Breast epithelium (tissue), 4 donors: ENCODE measurements at regions not wholly inside any gene's neighbourhood (a gene's known extent, or its start where the extent isn't known, plus 50 kb on each side); places are given as distances from the start of the nearest gene placed in this dataset.

ENCODE experiments used
- DNase-seq, 2 donors: peaks; one replicate each; pipeline ENCODE4 v3.0.0-alpha.2; 2019; ENCODE audit warnings: low spot score in 2 of 2
- H3K27ac ChIP-seq, 2 donors: fragments of 200-600 bp; sonication (generic) in 1 of 2; one replicate each; pipeline ENCODE4 v1.5.1; 2016 to 2019; ENCODE audit warnings: mild to moderate bottlenecking in 1 of 2
- H3K27me3 ChIP-seq, 2 donors: fragments of 200-600 bp; sonication (generic) in 1 of 2; one replicate each; pipeline versions ENCODE4 v1.5.1 to v1.6.0; 2017 to 2019; ENCODE audit warnings: control low read depth in 1 of 2, mild to moderate bottlenecking in 1 of 2
- H3K36me3 ChIP-seq: fragments of 200-600 bp; one replicate; pipeline ENCODE4 v1.5.1; 2019
- H3K4me1 ChIP-seq, 2 donors: fragments of 200-600 bp; sonication (generic); one replicate each; pipeline ENCODE4 v1.5.1; 2016 to 2019; ENCODE audit warnings: control low read depth in 1 of 2
- H3K4me3 ChIP-seq, 3 donors: fragments of 200-600 bp; sonication (generic); 1 replicate in 2 of 3; 2 replicates in 1 of 3; pipeline ENCODE4 v1.5.1; 2016 to 2019; ENCODE audit warnings: mild to moderate bottlenecking in 3 of 3, moderate library complexity in 2 of 3
- H3K9me3 ChIP-seq, 2 donors: fragments of 200-600 bp; sonication (generic) in 1 of 2; one replicate each; pipeline ENCODE4 v1.5.1; 2016 to 2019; ENCODE audit warnings: control low read depth in 1 of 2
- CTCF ChIP-seq, 3 donors: fragments of 450-650 bp; IDR thresholded peaks; one replicate each; pipeline ENCODE4 v1.5.1; 2016 to 2017; ENCODE audit warnings: antibody characterized with exemption in 3 of 3, mild to moderate bottlenecking in 3 of 3, moderate library complexity in 3 of 3
- POLR2A ChIP-seq: fragments of 450-650 bp; IDR thresholded peaks from one replicate; pipeline ENCODE4 v1.6.1; 2016; ENCODE audit warnings: antibody characterized with exemption, mild to moderate bottlenecking, moderate library complexity
- POLR2AphosphoS5 ChIP-seq, 3 donors: sonication (generic); formaldehyde crosslinking; IDR thresholded peaks; one replicate each; pipeline ENCODE4 v1.6.1; 2017; ENCODE audit warnings: antibody characterized with exemption in 3 of 3
- intact Hi-C: fragments of 100-400 bp; cut with DNase I; formaldehyde crosslinking; loops from one replicate; pipeline ENCODE4 v1.15.1; 2023; ENCODE audit warnings: low total_unique reads

GRCh38 chr7:126001349-126001748 lies 1071.7 kb upstream of the POT1 start:
- H3K4me1 ChIP-seq, result no peaks in the 10 kb centered on the region
- intact Hi-C loops, result no loop called here

GRCh38 chr7:125984795-125985194 lies 1055.2 kb upstream of the POT1 start:
- Histone ChIP-seq H3K4me1 (no peaks in the 10 kb centered on the region), H3K4me3 (no peak overlapping the region), H3K9me3 (no peaks in the 10 kb centered on the region), H3K36me3 (no peaks in the 10 kb centered on the region), H3K27ac (no peak overlapping the region), H3K27me3 (no peaks in the 10 kb centered on the region)
- intact Hi-C loops, result no loop called here
- no peak for DNase-seq
- TF ChIP-seq CTCF (IDR thresholded peaks at IDR 0.05) (no peak), POLR2A (no peak)

More at GRCh38 chr7:126001349-126001748, 1071.7 kb upstream of the POT1 start:
- Histone ChIP-seq H3K4me3 (no peak overlapping the region), H3K9me3 (peaks cover 0 to 10% of the 10 kb centered on the region in 2 donors), H3K27ac (no peak overlapping the region), H3K36me3 (no peaks in the 10 kb centered on the region), H3K27me3 (no peaks in the 10 kb centered on the region)
- TF ChIP-seq CTCF (IDR thresholded peaks at IDR 0.05) (no peak), POLR2A (no peak), POLR2AphosphoS5 (IDR thresholded peaks at IDR 0.05) (no peak)
- DNase-seq, result no peak

GRCh38 chr7:125971656-125972055 lies 1042.0 kb upstream of the POT1 start:
- no peak for DNase-seq
- Histone ChIP-seq H3K9me3 (no peaks in the 10 kb centered on the region), H3K4me3 (no peak overlapping the region), H3K4me1 (no peaks in the 10 kb centered on the region), H3K27ac (no peak overlapping the region), H3K36me3 (no peaks in the 10 kb centered on the region), H3K27me3 (no peaks in the 10 kb centered on the region)
- intact Hi-C loops, result no loop called here
- no peak for TF ChIP-seq POLR2A

GRCh38 chr7:125966278-125967048 lies 1036.8 kb upstream of the POT1 start:
- Histone ChIP-seq H3K27me3 (no peaks in the 10 kb centered on the region), H3K36me3 (no peaks in the 10 kb centered on the region), H3K9me3 (no peaks in the 10 kb centered on the region), H3K4me3 (no peak overlapping the region), H3K27ac (no peak overlapping the region), H3K4me1 (no peaks in the 10 kb centered on the region)
- intact Hi-C loops, result no loop called here
- DNase-seq, result no peak
- no peak for TF ChIP-seq CTCF (IDR thresholded peaks at IDR 0.05)
- TF ChIP-seq POLR2AphosphoS5 (IDR thresholded peaks at IDR 0.05), result no peak
- TF ChIP-seq POLR2A, result no peak

- Histone ChIP-seq H3K4me1 (no peaks in the 10 kb centered on the region), H3K27ac (no peak overlapping the region), H3K9me3 (no peaks in the 10 kb centered on the region), H3K4me3 (no peak overlapping the region), H3K27me3 (no peaks in the 10 kb centered on the region), H3K36me3 (no peaks in the 10 kb centered on the region)
- no peak for DNase-seq
- intact Hi-C loops, result no loop called here
- TF ChIP-seq CTCF (IDR thresholded peaks at IDR 0.05) (no peak), POLR2A (no peak), POLR2AphosphoS5 (IDR thresholded peaks at IDR 0.05) (no peak)
Measured at GRCh38 chr7:125934955-125935354, 1005.3 kb upstream of the POT1 start.
